ENCODE measurements at regions not wholly inside any gene's neighbourhood (a gene's known extent, or its start where the extent isn't known, plus 50 kb on each side); places are given as distances from the start of the nearest gene placed in this dataset.

DNA sequence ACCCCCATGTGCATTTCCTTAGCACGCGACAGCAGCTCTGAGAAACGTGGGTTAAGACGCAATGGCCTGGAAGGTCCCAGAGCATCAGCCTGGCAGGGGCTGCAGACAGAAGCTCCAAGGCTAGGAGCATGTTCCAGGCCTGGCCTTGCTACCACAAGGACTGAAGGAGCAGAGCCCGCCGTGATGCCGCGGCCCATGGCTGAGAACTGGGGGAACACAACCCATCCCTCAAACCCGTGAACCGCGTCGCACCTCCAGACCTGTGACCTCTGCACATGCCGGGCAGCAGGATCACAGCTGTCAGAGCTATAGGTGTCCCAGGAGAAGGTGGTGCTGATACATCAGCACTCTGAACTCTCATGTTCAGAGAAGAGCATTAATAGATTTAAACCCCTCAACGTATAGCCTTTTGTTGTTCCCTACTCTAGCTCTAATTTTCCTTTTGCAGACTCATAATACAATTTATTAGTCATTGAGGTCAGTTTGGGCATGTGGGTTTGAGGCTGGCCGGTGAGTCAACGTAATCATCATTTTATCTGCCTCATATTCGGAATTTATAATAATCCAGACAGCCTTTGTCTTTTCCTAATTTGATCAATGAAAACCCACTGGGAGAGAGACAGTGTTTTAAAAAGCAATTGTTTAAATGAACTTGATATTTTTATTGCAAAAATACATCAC lies 222.5 kb upstream of the TCERG1L start:
- Histone ChIP-seq H2BK12ac (ENCODE audit: insufficient read length, low read depth, low read length) (no peak overlapping the region), H4K20me1 (ENCODE audit: control insufficient read depth, insufficient read depth, insufficient read length) (no peaks in the 10 kb centered on the region), H4K8ac (replicated peaks; ENCODE audit: insufficient read length, low read depth, low read length) (no peak overlapping the region), H3K79me1 (ENCODE audit: insufficient read depth, low read depth, low read length, poor library complexity, severe bottlenecking) (no peaks in the 10 kb centered on the region), H3K79me2 (ENCODE audit: insufficient read depth, low read length) (no peaks in the 10 kb centered on the region), H3K4me1 (ENCODE audit: insufficient read depth, low read length) (no peaks in the 10 kb centered on the region), H2AFZ (ENCODE audit: low read length) (no peak overlapping the region), H3K4me2 (ENCODE audit: insufficient read depth, insufficient read length, low read length) (no peak overlapping the region), H2BK120ac (ENCODE audit: low read depth, low read length, poor library complexity, severe bottlenecking) (no peak overlapping the region), H2BK20ac (ENCODE audit: low read depth, low read length, poor library complexity, severe bottlenecking) (no peak overlapping the region), H3K27me3 (ENCODE audit: insufficient read depth, low read length) (no peaks in the 10 kb centered on the region), H3K4ac (ENCODE audit: low read depth, low read length) (no peak overlapping the region), H3K14ac (ENCODE audit: insufficient read depth, low read length) (no peak overlapping the region), H3T11ph (ENCODE audit: low read length) (no peak overlapping the region), H3K23me2 (ENCODE audit: insufficient read length, low read depth, low read length, poor library complexity, severe bottlenecking) (no peaks in the 10 kb centered on the region), H3K18ac (ENCODE audit: insufficient read length, low read depth, low read length) (no peak overlapping the region), H2BK5ac (ENCODE audit: insufficient read length, low read length) (no peak overlapping the region), H3K56ac (ENCODE audit: insufficient read length, low read depth, low read length) (no peak overlapping the region), H2BK15ac (ENCODE audit: low read depth, low read length) (no peak overlapping the region), H3K9me3 (ENCODE audit: control insufficient read depth, low read depth, low read length) (no peaks in the 10 kb centered on the region), H4K91ac (ENCODE audit: insufficient read length, low read depth, low read length) (no peak overlapping the region), H3K23ac (ENCODE audit: insufficient read length, low read depth, low read length) (no peak overlapping the region), H3K27ac (ENCODE audit: insufficient read length, low read depth, low read length) (no peak overlapping the region), H2AK5ac (ENCODE audit: insufficient read length, low read length) (no peak overlapping the region), H4K5ac (ENCODE audit: insufficient read length, low read depth, low read length) (no peak overlapping the region), H3K9ac (ENCODE audit: extremely low read depth, insufficient read length, low read length) (no peak overlapping the region)
- no peaks in the 10 kb centered on the region for H3K4me1 Mint-ChIP-seq
- no CpG with 5 or more reads among the region's 17 CpGs for WGBS (ENCODE audit: extremely low coverage, insufficient read length, low lambda C conversion rate)
- TF ChIP-seq, protein P1, sequence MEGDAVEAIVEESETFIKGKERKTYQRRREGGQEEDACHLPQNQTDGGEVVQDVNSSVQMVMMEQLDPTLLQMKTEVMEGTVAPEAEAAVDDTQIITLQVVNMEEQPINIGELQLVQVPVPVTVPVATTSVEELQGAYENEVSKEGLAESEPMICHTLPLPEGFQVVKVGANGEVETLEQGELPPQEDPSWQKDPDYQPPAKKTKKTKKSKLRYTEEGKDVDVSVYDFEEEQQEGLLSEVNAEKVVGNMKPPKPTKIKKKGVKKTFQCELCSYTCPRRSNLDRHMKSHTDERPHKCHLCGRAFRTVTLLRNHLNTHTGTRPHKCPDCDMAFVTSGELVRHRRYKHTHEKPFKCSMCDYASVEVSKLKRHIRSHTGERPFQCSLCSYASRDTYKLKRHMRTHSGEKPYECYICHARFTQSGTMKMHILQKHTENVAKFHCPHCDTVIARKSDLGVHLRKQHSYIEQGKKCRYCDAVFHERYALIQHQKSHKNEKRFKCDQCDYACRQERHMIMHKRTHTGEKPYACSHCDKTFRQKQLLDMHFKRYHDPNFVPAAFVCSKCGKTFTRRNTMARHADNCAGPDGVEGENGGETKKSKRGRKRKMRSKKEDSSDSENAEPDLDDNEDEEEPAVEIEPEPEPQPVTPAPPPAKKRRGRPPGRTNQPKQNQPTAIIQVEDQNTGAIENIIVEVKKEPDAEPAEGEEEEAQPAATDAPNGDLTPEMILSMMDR (conservative IDR thresholded peaks at IDR 0.05) = no peak
- H3K27ac Mint-ChIP-seq = no peak overlapping the region
- H3K36me3 Mint-ChIP-seq (ENCODE audit: insufficient read depth in 1 of 3, low read depth in 3 of 3) = no peaks in the 10 kb centered on the region
- H3K27me3 Mint-ChIP-seq (ENCODE audit: low read depth) = no peaks in the 10 kb centered on the region
- H3K9me3 Mint-ChIP-seq = no peaks in the 10 kb centered on the region
- DNase-seq = no peak
- no peak overlapping the region for H3K4me3 Mint-ChIP-seq
